ENCODE measurements at regions not wholly inside any gene's neighbourhood (a gene's known extent, or its start where the extent isn't known, plus 50 kb on each side); places are given as distances from the start of the nearest gene placed in this dataset.

DNA sequence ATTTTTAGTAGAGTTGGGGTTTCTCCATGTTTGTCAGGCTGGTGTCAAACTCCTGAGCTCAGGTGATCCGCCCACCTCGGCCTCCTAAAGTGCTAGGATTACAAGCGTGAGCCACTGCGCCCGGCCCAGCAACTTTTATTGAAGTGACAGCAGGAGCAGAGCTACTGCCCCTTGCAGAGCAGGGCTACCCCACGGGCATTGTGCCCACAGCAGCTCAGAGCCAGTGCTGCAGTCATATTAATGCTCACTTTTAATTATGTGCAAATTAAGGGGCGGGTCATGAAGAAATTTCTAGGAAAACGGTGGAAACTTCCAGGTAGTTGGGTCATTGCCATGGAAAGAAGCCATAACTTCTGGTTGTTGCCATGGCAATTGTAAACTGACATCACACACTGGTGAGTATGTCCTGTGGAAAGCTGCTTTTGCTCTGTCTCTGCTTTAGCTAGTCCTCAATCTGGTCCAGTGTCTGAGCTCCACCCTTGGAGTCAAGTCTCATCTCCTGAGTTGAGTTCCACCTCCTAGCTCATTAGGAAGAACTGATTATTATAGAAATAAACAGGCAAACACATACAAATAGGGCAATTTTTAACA is 127.3 kb upstream of the ADGRL4 start:
- no peak for DNase-seq (ENCODE audit: extremely low spot score)
- 86% methylated on average over 8 of the region's 8 CpGs for WGBS
- no peak overlapping the region for H3K27ac ChIP-seq (replicated peaks in 1 of 4)
- no peak overlapping the region for H3K4me3 ChIP-seq
- H3K4me1 ChIP-seq = peaks cover 0 to 1% (median 0%) of the 10 kb centered on the region in 4 donors
- intact Hi-C loops (cut with DNase I) = no loop called here
- no peaks in the 10 kb centered on the region for H3K36me3 ChIP-seq
- H3K9me3 ChIP-seq = no peaks in the 10 kb centered on the region
- no peak for TF ChIP-seq POLR2A (IDR thresholded peaks at IDR 0.05; ENCODE audit: low read depth)
- no peak for TF ChIP-seq EP300 (IDR thresholded peaks at IDR 0.05)
- no peaks in the 10 kb centered on the region for H3K27me3 ChIP-seq

GRCh38 chr1:79131626-79132025 is 125.1 kb upstream of the ADGRL4 start:
- intact Hi-C loops (cut with DNase I) = no loop called here
- Histone ChIP-seq H3K4me1 (peaks cover 0 to 5% (median 0%) of the 10 kb centered on the region in 4 donors), H3K36me3 (no peaks in the 10 kb centered on the region), H3K4me3 (no peak overlapping the region), H3K27me3 (no peaks in the 10 kb centered on the region), H3K9me3 (no peaks in the 10 kb centered on the region), H3K27ac (replicated peaks in 1 of 4) (no peak overlapping the region)
- 78% methylated on average over 3 of the region's 3 CpGs for WGBS
- TF ChIP-seq CTCF (IDR thresholded peaks at IDR 0.05) = no peak
- no peak for TF ChIP-seq EP300 (IDR thresholded peaks at IDR 0.05)
- no peak for TF ChIP-seq POLR2A (IDR thresholded peaks at IDR 0.05; ENCODE audit: low read depth)
- TF ChIP-seq POLR2AphosphoS5 (IDR thresholded peaks at IDR 0.05) = no peak
- no peak for DNase-seq (ENCODE audit: extremely low spot score)

- 80% methylated on average over 3 of the region's 3 CpGs for WGBS
- DNase-seq (ENCODE audit: extremely low spot score) = no peak
- Histone ChIP-seq H3K4me3 (no peak overlapping the region), H3K4me1 (peaks cover 0 to 5% (median 0%) of the 10 kb centered on the region in 4 donors), H3K27ac (replicated peaks in 1 of 4) (no peak overlapping the region), H3K27me3 (no peaks in the 10 kb centered on the region), H3K36me3 (no peaks in the 10 kb centered on the region), H3K9me3 (no peaks in the 10 kb centered on the region)
- intact Hi-C loops (cut with DNase I) = no loop called here
- TF ChIP-seq POLR2AphosphoS5 (IDR thresholded peaks at IDR 0.05) (no peak), EP300 (IDR thresholded peaks at IDR 0.05) (no peak), CTCF (IDR thresholded peaks at IDR 0.05) (no peak), POLR2A (IDR thresholded peaks at IDR 0.05; ENCODE audit: low read depth) (no peak)
Measured at GRCh38 chr1:79129914-79130313, 123.4 kb upstream of the ADGRL4 start.

- Histone ChIP-seq H3K4me1 (peaks cover 0 to 5% (median 0%) of the 10 kb centered on the region in 4 donors), H3K27me3 (no peaks in the 10 kb centered on the region), H3K36me3 (no peaks in the 10 kb centered on the region), H3K9me3 (no peaks in the 10 kb centered on the region), H3K27ac (replicated peaks in 1 of 4) (no peak overlapping the region), H3K4me3 (no peak overlapping the region)
- no peak for TF ChIP-seq POLR2A (IDR thresholded peaks at IDR 0.05; ENCODE audit: low read depth)
- no peak for TF ChIP-seq EP300 (IDR thresholded peaks at IDR 0.05)
- no peak for TF ChIP-seq POLR2AphosphoS5 (IDR thresholded peaks at IDR 0.05)
- TF ChIP-seq CTCF (IDR thresholded peaks at IDR 0.05) = no peak
- intact Hi-C loops (cut with DNase I) = no loop called here
- DNase-seq (ENCODE audit: extremely low spot score) = no peak
- 57% methylated on average over 3 of the region's 3 CpGs for WGBS
Measured at GRCh38 chr1:79128722-79129121, 122.2 kb upstream of the ADGRL4 start.

GRCh38 chr1:79124756-79125155 is 118.2 kb upstream of the ADGRL4 start:
- TF ChIP-seq CTCF (IDR thresholded peaks at IDR 0.05) (no peak), POLR2A (IDR thresholded peaks at IDR 0.05; ENCODE audit: low read depth) (no peak), EP300 (IDR thresholded peaks at IDR 0.05) (no peak), POLR2AphosphoS5 (IDR thresholded peaks at IDR 0.05) (no peak)
- Histone ChIP-seq H3K36me3 (no peaks in the 10 kb centered on the region), H3K27ac (replicated peaks in 1 of 4) (no peak overlapping the region), H3K4me3 (no peak overlapping the region), H3K27me3 (no peaks in the 10 kb centered on the region), H3K4me1 (peaks cover 0 to 5% (median 0%) of the 10 kb centered on the region in 4 donors), H3K9me3 (no peaks in the 10 kb centered on the region)
- intact Hi-C loops (cut with DNase I) = no loop called here
- DNase-seq (ENCODE audit: extremely low spot score) = no peak
- WGBS = 73% methylated on average over 5 of the region's 5 CpGs
